GM23248 (cell line): ENCODE measurements at regions not wholly inside any gene's neighbourhood (a gene's known extent, or its start where the extent isn't known, plus 50 kb on each side); places are given as distances from the start of the nearest gene placed in this dataset.

ENCODE experiments used
- EZH2 ChIP-seq: fragments of 200-600 bp; sonication (generic); IDR thresholded peaks from 2 replicates; pipeline ENCODE4 v1.6.1; 2018; ENCODE audit warnings: antibody characterized with exemption, mild to moderate bottlenecking; ENCODE audit not compliant: insufficient read depth, poor library complexity, severe bottlenecking
- EZH2phosphoT487 ChIP-seq: fragments of 200-600 bp; sonication (generic); IDR thresholded peaks from 2 replicates; pipeline ENCODE4 v1.6.1; 2018; ENCODE audit warnings: antibody characterized with exemption, moderate library complexity, mild to moderate bottlenecking, low read depth; ENCODE audit not compliant: insufficient read depth

DNA sequence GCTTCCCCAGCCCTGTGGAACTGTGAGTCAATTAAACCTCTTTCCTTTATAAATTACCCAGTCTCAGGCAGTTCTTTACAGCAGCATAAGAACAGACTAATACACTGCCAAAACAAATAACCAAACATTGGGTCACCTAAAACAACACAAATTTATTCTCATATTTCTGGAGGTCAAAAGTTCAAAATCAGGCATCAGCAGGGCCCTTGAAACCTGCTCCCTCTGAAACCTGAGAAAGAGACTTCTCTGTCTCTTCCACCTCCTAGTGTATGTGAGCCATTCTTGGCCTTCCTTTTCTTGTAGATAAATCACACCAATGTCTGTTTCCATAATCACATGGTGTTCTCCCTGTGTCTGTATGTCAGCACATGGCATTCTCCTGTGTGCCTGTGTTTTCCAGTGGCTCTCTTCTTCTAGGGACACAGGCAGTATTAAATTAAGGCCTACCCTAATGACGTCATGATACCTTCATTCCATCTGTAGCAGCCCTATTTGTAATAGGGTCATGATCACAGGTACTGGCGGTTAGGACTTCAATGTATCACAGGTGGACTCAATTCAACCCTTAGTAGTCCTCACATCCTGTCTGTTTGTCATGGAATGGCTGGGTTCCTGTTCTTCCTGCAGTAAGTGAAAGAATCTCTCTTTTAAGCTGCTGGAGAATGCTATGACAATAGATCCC, 147.3 kb upstream of the CLNK start:
- no peak for TF ChIP-seq EZH2phosphoT487
- no peak for TF ChIP-seq EZH2
